HepG2 (cell line): ENCODE measurements at regions not wholly inside any gene's neighbourhood (a gene's known extent, or its start where the extent isn't known, plus 50 kb on each side); places are given as distances from the start of the nearest gene placed in this dataset.
"Not testable (repeated sequence)": the region's sequence is repeated elsewhere in the genome, so short reads cannot be mapped to it uniquely, and the experiment has no call there.

ENCODE experiments used
- ATAC-seq: fragments of 200-7000 bp; cut with Tn5 transposase; 3 replicates; pipeline ENCODE4 v1.9.1; 2020; ENCODE audit warnings: mild to moderate bottlenecking, moderate library complexity
- BruUV-seq: library from RNA; stranded (reverse); fragments of 400-500 nt; replicated peaks from 2 replicates; lab custom pipeline; 2021; lab: Mats Ljungman, UMichigan
- CTCF ChIA-PET: fragments of 300-600 bp; formaldehyde crosslinking; extraction: SDS; loops from one replicate; lab custom pipeline; 2021; ENCODE audit warnings: low total read pairs, inconsistent platforms, low intra/inter-chr PET ratio; lab: Yijun Ruan, JAX
- POLR2A ChIA-PET: fragments of 350-600 bp; sonication (Branson Sonifier 250); formaldehyde crosslinking; loops from one replicate; lab custom pipeline; 2020; ENCODE audit warnings: antibody characterized with exemption, inconsistent platforms; lab: Yijun Ruan, JAX
- DNase-seq: peaks from one replicate; pipeline ENCODE4 v3.0.0-alpha.2; 2015; ENCODE audit warnings: low spot score
- FAIRE-seq: peaks from 3 replicates; lab custom pipeline; 2011; peaks lifted over from hg19 to GRCh38; lab: Jason Lieb, UNC
- H2AFZ ChIP-seq: one replicate; pipeline ENCODE4 v1.6.1; 2011; ENCODE audit warnings: low read length, inconsistent platforms
- H3K27ac ChIP-seq: fragments of 300-600 bp; 3 replicates; pipeline ENCODE4 v1.8.0; 2011; ENCODE audit warnings: mixed run types, mild to moderate bottlenecking, mixed read lengths, low read length, inconsistent platforms; ENCODE audit not compliant: insufficient read depth; ENCODE audit errors: extremely low read length
- H3K27me3 ChIP-seq, 2 experiments: fragments of 200-600 bp in 1 of 2; 2 replicates in 1 of 2; 3 replicates in 1 of 2; pipeline versions ENCODE4 v1.6.0 to v1.8.0; 2011; ENCODE audit warnings: low read length in 2 of 2, mild to moderate bottlenecking in 2 of 2, moderate library complexity in 2 of 2, inconsistent platforms in 1 of 2; ENCODE audit not compliant: insufficient read depth in 2 of 2, control insufficient read depth in 1 of 2
- H3K36me3 ChIP-seq, 2 experiments: fragments of 200-600 bp in 1 of 2; replicated peaks in 1 of 2; 2 replicates in 1 of 2; 3 replicates in 1 of 2; pipeline versions ENCODE4 v1.5.1 to v1.8.0; 2011; ENCODE audit warnings: low read length in 2 of 2, inconsistent platforms in 1 of 2; ENCODE audit not compliant: insufficient read depth in 2 of 2, control insufficient read depth in 1 of 2
- H3K4me1 ChIP-seq: 2 replicates; pipeline ENCODE4 v1.5.1; 2012; ENCODE audit warnings: low read length, inconsistent platforms; ENCODE audit not compliant: insufficient read depth
- H3K4me2 ChIP-seq: 2 replicates; pipeline ENCODE4 v1.6.0; 2011; ENCODE audit warnings: low read depth, low read length, inconsistent platforms
- H3K4me3 ChIP-seq, 3 experiments: fragments of 200-600 bp in 1 of 3; sonication (generic), shearing (Covaris generic) in 1 of 3; replicated peaks in 1 of 3; 2 replicates each; pipeline ENCODE4 v1.5.1; 2011 to 2016; ENCODE audit warnings: low read length in 3 of 3, inconsistent platforms in 2 of 3, low read depth in 2 of 3, mild to moderate bottlenecking in 2 of 3, control low read depth in 1 of 3, mixed read lengths in 1 of 3; ENCODE audit not compliant: insufficient read depth in 1 of 3
- H3K79me2 ChIP-seq: one replicate; pipeline ENCODE4 v1.6.1; 2011; ENCODE audit warnings: low read length, inconsistent platforms; ENCODE audit not compliant: insufficient read depth
- H3K9ac ChIP-seq: 2 replicates; pipeline ENCODE4 v1.6.0; 2011; ENCODE audit warnings: mild to moderate bottlenecking, low read depth, low read length, inconsistent platforms; ENCODE audit not compliant: insufficient read depth
- H3K9me3 ChIP-seq: 2 replicates; pipeline ENCODE4 v1.5.1; 2012; ENCODE audit warnings: mild to moderate bottlenecking, low read length
- H4K20me1 ChIP-seq: 2 replicates; pipeline ENCODE4 v1.6.0; 2011; ENCODE audit warnings: inconsistent platforms, mild to moderate bottlenecking, low read length, moderate library complexity; ENCODE audit not compliant: insufficient read depth
- FOSL2 ChIP-seq: sonication (generic); formaldehyde crosslinking; IDR thresholded peaks from 2 replicates; pipeline ENCODE4 v1.4.0; 2020; ENCODE audit warnings: missing genetic modification reagents
- HOMEZ ChIP-seq: IDR thresholded peaks from 2 replicates; pipeline ENCODE4 v1.6.1; 2016; ENCODE audit warnings: low read depth
- XBP1 ChIP-seq: sonication (generic); formaldehyde crosslinking; IDR thresholded peaks from 2 replicates; pipeline ENCODE4 v1.5.0; 2020; ENCODE audit warnings: missing genetic modification reagents
- ZNF576 ChIP-seq: sonication (generic); formaldehyde crosslinking; IDR thresholded peaks from 2 replicates; pipeline ENCODE4 v1.4.0; 2020; ENCODE audit warnings: mild to moderate bottlenecking, missing genetic modification reagents
- WGBS: methylation state at CpG from one replicate; pipeline ENCODE4 v1.1.6; 2017; ENCODE audit warnings: low lambda C conversion rate; 5-methylcytosine and 5-hydroxymethylcytosine counted together
- in situ Hi-C: cut with HindIII; loops from 2 replicates; pipeline ENCODE4 v1.10.0; 2017; ENCODE audit warnings: low pct_unique_long_range_greater_than_20kb; ENCODE audit not compliant: extremely low pct_ligation_motif_present
- intact Hi-C: fragments of 100-400 bp; cut with micrococcal nuclease; formaldehyde crosslinking; loops from one replicate; pipeline ENCODE4 v1.10.0; 2022; ENCODE audit not compliant: unreplicated experiment

GRCh38 chr6:33885132-33886057 lies 81.6 kb upstream of the MLN start:
- TF ChIP-seq HOMEZ (no peak), XBP1 (CRISPR knock-in tag) (no peak), ZNF576 (CRISPR knock-in tag) (no peak), FOSL2 (CRISPR knock-in tag) (0 out of 2 replicates have a peak, but pooled peaks have one; percentile 24)
- Histone ChIP-seq H2AFZ (no peak overlapping the region), H3K79me2 (no peaks in the 10 kb centered on the region), H3K4me1 (no peaks in the 10 kb centered on the region), H3K4me2 (no peak overlapping the region), H3K9ac (no peak overlapping the region), H3K27ac (no peak overlapping the region), H3K4me3 (no peak overlapping the region), H4K20me1 (no peaks in the 10 kb centered on the region), H3K27me3 (peaks cover 6 to 44% of the 10 kb centered on the region in 2 experiments; a peak in 4 of 5 replicates), H3K9me3 (no peaks in the 10 kb centered on the region), H3K36me3 (no peaks in the 10 kb centered on the region)
- ChIA-PET CTCF (no interaction called here), POLR2A (no interaction called here)
- WGBS = 6% methylated on average over 4 of the region's 5 CpGs
- no peak for FAIRE-seq
- no peak; the same call in 2 of the 3 replicates for ATAC-seq
- in situ Hi-C loops = no loop called here
- BruUV-seq = no TSS peak
- intact Hi-C loops = no loop called here
- no peak for DNase-seq

DNA sequence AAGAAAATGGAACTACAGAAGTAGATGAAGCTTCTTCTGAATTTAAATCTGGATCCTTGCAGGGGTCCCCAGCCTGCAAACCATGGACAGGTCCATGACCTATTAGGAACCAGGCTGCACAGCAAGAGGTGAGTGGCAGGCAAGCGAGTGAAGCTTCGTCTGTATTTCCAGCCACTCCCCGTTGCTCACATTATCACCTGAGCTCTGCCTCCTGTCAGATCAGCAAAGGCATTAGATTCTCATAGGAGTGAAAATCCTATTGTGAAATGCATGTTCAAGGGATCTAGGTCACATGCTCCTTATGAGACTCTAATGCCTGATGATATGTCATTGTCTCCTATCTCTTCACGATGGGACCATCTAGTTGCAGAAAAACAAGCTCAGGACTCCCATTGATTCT lies 79.8 kb upstream of the MLN start:
- H3K79me2 ChIP-seq, H3K4me1 ChIP-seq, ATAC-seq, H3K27ac ChIP-seq, H3K9me3 ChIP-seq, DNase-seq, H3K9ac ChIP-seq, BruUV-seq, intact Hi-C loops, H3K4me2 ChIP-seq, in situ Hi-C loops, FAIRE-seq, H3K4me3 ChIP-seq, POLR2A ChIA-PET, CTCF ChIA-PET, H2AFZ ChIP-seq, H4K20me1 ChIP-seq, H3K36me3 ChIP-seq: not testable (repeated sequence)
- peaks cover 6 to 43% of the 10 kb centered on the region in 2 experiments; a peak in 4 of 5 replicates for H3K27me3 ChIP-seq
- 40% methylated on average over 4 of the region's 4 CpGs for WGBS
